ENCODE measurements at regions not wholly inside any gene's neighbourhood (a gene's known extent, or its start where the extent isn't known, plus 50 kb on each side); places are given as distances from the start of the nearest gene placed in this dataset.

- no peak for ATAC-seq
These were observed 160.2 kb upstream of the FOXA2 start for GRCh38 chr20:22744341-22745193.

- no peak for ATAC-seq
These were observed 160.8 kb upstream of the FOXA2 start for GRCh38 chr20:22745194-22745500.

- ATAC-seq: no peak
These were observed 162.6 kb upstream of the FOXA2 start for GRCh38 chr20:22746957-22747356.

- no peak for ATAC-seq
These were observed 168.0 kb upstream of the FOXA2 start for GRCh38 chr20:22752324-22752723.

- ATAC-seq: no peak
These were observed 173.2 kb upstream of the FOXA2 start for GRCh38 chr20:22757424-22758183.

GRCh38 chr20:22758815-22759214 lies 174.4 kb upstream of the FOXA2 start:
- ATAC-seq: no peak

- ATAC-seq: no peak
These were observed 178.3 kb upstream of the FOXA2 start for GRCh38 chr20:22762576-22763256.

- no peak for ATAC-seq
These were observed 179.0 kb upstream of the FOXA2 start for GRCh38 chr20:22763257-22763906.

- ATAC-seq: no peak
These were observed 184.2 kb upstream of the FOXA2 start for GRCh38 chr20:22768266-22769178.

- ATAC-seq: no peak
These were observed 185.9 kb upstream of the FOXA2 start for GRCh38 chr20:22770241-22770800.

GRCh38 chr20:22771706-22772105 lies 187.3 kb upstream of the FOXA2 start:
- no peak for ATAC-seq

GRCh38 chr20:22773344-22773743 lies 189.0 kb upstream of the FOXA2 start:
- ATAC-seq: no peak

GRCh38 chr20:22775256-22775655 lies 190.9 kb upstream of the FOXA2 start:
- ATAC-seq: no peak

- no peak for ATAC-seq
These were observed 191.3 kb upstream of the FOXA2 start for GRCh38 chr20:22775671-22776139.

GRCh38 chr20:22776369-22776768 lies 192.0 kb upstream of the FOXA2 start:
- ATAC-seq: no peak

GRCh38 chr20:22779878-22780277 lies 195.5 kb upstream of the FOXA2 start:
- ATAC-seq: no peak

- no peak for ATAC-seq
These were observed 197.5 kb upstream of the FOXA2 start for GRCh38 chr20:22781869-22782268.

GRCh38 chr20:22789676-22790075 lies 205.3 kb upstream of the FOXA2 start:
- ATAC-seq: no peak

- ATAC-seq: no peak
These were observed 207.0 kb upstream of the FOXA2 start for GRCh38 chr20:22791396-22791795.

GRCh38 chr20:22791877-22792525 lies 207.6 kb upstream of the FOXA2 start:
- ATAC-seq: no peak

- no peak for ATAC-seq
These were observed 209.8 kb upstream of the FOXA2 start for GRCh38 chr20:22794200-22794599.
